ENCODE measurements at regions not wholly inside any gene's neighbourhood (a gene's known extent, or its start where the extent isn't known, plus 50 kb on each side); places are given as distances from the start of the nearest gene placed in this dataset.

DNA sequence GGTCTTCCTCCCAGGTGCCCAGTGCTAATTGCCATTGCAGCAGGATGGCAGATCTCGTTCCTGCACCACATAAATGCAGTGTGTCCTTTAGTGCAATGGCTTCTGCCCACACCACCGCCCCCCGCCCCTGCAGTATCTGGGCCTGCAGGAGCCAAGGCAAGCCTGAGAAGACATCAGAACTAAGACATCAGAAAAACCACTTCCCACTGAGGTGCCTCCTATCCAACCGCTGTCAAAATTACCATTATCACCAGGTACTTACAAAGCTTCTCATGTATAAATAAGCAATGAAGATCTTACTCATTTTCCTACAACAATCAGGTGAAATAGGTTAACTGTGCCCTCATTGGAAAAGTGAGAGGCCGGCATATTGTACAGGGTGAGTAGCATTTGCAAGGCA is 228.8 kb downstream of the FBXO15 start:
- DNase-seq, result no peak
- TF ChIP-seq, protein P1, sequence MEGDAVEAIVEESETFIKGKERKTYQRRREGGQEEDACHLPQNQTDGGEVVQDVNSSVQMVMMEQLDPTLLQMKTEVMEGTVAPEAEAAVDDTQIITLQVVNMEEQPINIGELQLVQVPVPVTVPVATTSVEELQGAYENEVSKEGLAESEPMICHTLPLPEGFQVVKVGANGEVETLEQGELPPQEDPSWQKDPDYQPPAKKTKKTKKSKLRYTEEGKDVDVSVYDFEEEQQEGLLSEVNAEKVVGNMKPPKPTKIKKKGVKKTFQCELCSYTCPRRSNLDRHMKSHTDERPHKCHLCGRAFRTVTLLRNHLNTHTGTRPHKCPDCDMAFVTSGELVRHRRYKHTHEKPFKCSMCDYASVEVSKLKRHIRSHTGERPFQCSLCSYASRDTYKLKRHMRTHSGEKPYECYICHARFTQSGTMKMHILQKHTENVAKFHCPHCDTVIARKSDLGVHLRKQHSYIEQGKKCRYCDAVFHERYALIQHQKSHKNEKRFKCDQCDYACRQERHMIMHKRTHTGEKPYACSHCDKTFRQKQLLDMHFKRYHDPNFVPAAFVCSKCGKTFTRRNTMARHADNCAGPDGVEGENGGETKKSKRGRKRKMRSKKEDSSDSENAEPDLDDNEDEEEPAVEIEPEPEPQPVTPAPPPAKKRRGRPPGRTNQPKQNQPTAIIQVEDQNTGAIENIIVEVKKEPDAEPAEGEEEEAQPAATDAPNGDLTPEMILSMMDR (IDR thresholded peaks at IDR 0.05; ENCODE audit: partially characterized antibody, unreplicated experiment), result no peak
- no peaks in the 10 kb centered on the region for H3K36me3 Mint-ChIP-seq (ENCODE audit: unreplicated experiment)
- H3K27me3 Mint-ChIP-seq (ENCODE audit: unreplicated experiment), result peaks cover 2% of the 10 kb centered on the region
- no peaks in the 10 kb centered on the region for H3K9me3 Mint-ChIP-seq (ENCODE audit: unreplicated experiment)
- H3K4me3 Mint-ChIP-seq (ENCODE audit: unreplicated experiment), result no peak overlapping the region
- no peak overlapping the region for H3K27ac Mint-ChIP-seq (ENCODE audit: unreplicated experiment)
- H3K4me1 Mint-ChIP-seq (ENCODE audit: low read depth, unreplicated experiment), result no peaks in the 10 kb centered on the region

DNA sequence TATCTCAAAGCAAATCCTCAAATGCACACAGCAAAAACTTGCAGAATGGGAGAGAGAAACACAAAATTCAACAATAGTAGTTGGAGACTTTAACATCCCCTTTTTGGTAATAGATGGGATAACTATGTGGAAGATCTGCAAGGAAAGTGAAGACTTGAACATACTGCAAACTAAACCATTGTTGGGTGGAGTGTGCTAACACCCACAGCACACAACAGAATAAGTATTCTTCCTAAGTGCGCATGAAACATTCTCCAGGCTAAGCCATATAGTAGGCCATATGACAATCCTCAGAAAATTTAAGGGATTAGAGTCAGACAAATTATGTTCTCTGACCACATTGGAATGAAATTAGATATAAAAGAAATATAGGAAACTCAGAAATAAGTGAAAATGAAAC is 230.6 kb downstream of the FBXO15 start:
- TF ChIP-seq, protein P1 (IDR thresholded peaks at IDR 0.05; ENCODE audit: partially characterized antibody, unreplicated experiment), result no peak
- DNase-seq, result no peak
- Mint-ChIP-seq H3K27ac (ENCODE audit: unreplicated experiment) (no peak overlapping the region), H3K36me3 (ENCODE audit: unreplicated experiment) (no peaks in the 10 kb centered on the region), H3K9me3 (ENCODE audit: unreplicated experiment) (no peaks in the 10 kb centered on the region), H3K4me1 (ENCODE audit: low read depth, unreplicated experiment) (no peaks in the 10 kb centered on the region), H3K4me3 (ENCODE audit: unreplicated experiment) (no peak overlapping the region), H3K27me3 (ENCODE audit: unreplicated experiment) (peaks cover 2% of the 10 kb centered on the region)

DNA sequence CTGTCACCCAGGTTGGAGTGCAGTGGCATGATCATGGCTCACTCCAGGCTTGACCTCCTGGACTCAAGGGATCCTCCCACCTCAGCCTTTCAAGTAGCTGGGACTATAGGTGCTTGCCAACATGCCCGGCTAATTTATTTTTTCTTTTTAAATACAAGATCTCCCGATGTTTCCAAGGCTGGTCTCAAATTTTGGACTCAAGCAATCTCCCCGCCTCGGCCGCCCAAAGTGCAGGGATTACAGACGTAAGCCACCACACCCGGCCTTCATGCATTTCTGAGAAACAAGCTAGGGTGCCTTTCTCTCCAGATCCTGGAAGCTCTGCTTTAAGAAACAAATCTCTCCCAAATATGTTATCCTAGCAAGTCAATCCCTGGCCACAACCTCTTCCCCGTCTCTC is 234.1 kb downstream of the FBXO15 start:
- TF ChIP-seq, protein P1 (IDR thresholded peaks at IDR 0.05; ENCODE audit: partially characterized antibody, unreplicated experiment), result no peak
- Mint-ChIP-seq H3K36me3 (ENCODE audit: unreplicated experiment) (no peaks in the 10 kb centered on the region), H3K4me1 (ENCODE audit: low read depth, unreplicated experiment) (no peaks in the 10 kb centered on the region), H3K27ac (ENCODE audit: unreplicated experiment) (no peak overlapping the region), H3K27me3 (ENCODE audit: unreplicated experiment) (no peaks in the 10 kb centered on the region), H3K9me3 (ENCODE audit: unreplicated experiment) (no peaks in the 10 kb centered on the region), H3K4me3 (ENCODE audit: unreplicated experiment) (no peak overlapping the region)
- no peak for DNase-seq

GRCh38 chr18:73908323-73908722 is 239.3 kb downstream of the FBXO15 start:
- Mint-ChIP-seq H3K27ac (ENCODE audit: unreplicated experiment) (no peak overlapping the region), H3K9me3 (ENCODE audit: unreplicated experiment) (no peaks in the 10 kb centered on the region), H3K4me3 (ENCODE audit: unreplicated experiment) (no peak overlapping the region), H3K36me3 (ENCODE audit: unreplicated experiment) (no peaks in the 10 kb centered on the region), H3K27me3 (ENCODE audit: unreplicated experiment) (no peaks in the 10 kb centered on the region), H3K4me1 (ENCODE audit: low read depth, unreplicated experiment) (no peaks in the 10 kb centered on the region)
- TF ChIP-seq, protein P1 (IDR thresholded peaks at IDR 0.05; ENCODE audit: partially characterized antibody, unreplicated experiment), result no peak
- no peak for DNase-seq

GRCh38 chr18:73901566-73901965 is 246.1 kb downstream of the FBXO15 start:
- DNase-seq, result no peak
- Mint-ChIP-seq H3K27ac (ENCODE audit: unreplicated experiment) (no peak overlapping the region), H3K36me3 (ENCODE audit: unreplicated experiment) (no peaks in the 10 kb centered on the region), H3K27me3 (ENCODE audit: unreplicated experiment) (no peaks in the 10 kb centered on the region), H3K4me3 (ENCODE audit: unreplicated experiment) (no peak overlapping the region), H3K9me3 (ENCODE audit: unreplicated experiment) (peaks cover 1% of the 10 kb centered on the region), H3K4me1 (ENCODE audit: low read depth, unreplicated experiment) (no peaks in the 10 kb centered on the region)
- TF ChIP-seq, protein P1 (IDR thresholded peaks at IDR 0.05; ENCODE audit: partially characterized antibody, unreplicated experiment), result no peak

All from glutamatergic neuron (in vitro differentiated cells).